H7 (cell line): ENCODE measurements at regions not wholly inside any gene's neighbourhood (a gene's known extent, or its start where the extent isn't known, plus 50 kb on each side); places are given as distances from the start of the nearest gene placed in this dataset.

Experiments
- DNase-seq: peaks from one replicate; pipeline ENCODE4 v3.0.0; 2012
- H3K27me3 ChIP-seq: 2 replicates; pipeline ENCODE4 v1.6.0; 2011; ENCODE audit warnings: mild to moderate bottlenecking, low read length; ENCODE audit not compliant: control insufficient read depth, insufficient read depth
- H3K36me3 ChIP-seq: replicated peaks from 2 replicates; pipeline ENCODE4 v1.5.1; 2011; ENCODE audit warnings: low read length; ENCODE audit not compliant: control insufficient read depth, insufficient read depth
- H3K4me3 ChIP-seq: 2 replicates; pipeline ENCODE4 v1.5.1; 2011; ENCODE audit warnings: low read depth, mild to moderate bottlenecking, control low read depth, low read length, moderate library complexity; ENCODE audit not compliant: insufficient read depth

DNA sequence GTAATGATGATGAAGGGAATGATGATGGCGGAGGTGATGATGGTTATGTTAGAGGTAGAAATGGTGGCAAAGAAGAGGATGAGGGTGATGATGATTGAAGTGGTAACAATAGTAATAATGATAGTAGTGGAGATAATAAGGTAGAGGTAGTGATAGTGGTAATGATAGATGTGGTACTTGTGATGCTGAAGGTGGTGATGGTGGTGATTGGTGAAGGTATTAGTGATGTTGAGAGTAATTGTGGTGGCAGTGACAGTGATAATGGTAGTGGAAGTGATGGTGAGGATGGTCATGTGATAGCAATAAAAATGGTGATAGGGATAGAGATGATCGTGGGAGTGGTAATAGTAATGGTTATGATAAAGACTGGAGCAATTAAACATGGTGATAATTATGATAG is 108.8 kb downstream of the EFNB1 start:
- no peaks in the 10 kb centered on the region; the same call in 1 of the 2 replicates for H3K27me3 ChIP-seq
- H3K36me3 ChIP-seq = no peaks in the 10 kb centered on the region
- DNase-seq = no peak
- no peak overlapping the region for H3K4me3 ChIP-seq

DNA sequence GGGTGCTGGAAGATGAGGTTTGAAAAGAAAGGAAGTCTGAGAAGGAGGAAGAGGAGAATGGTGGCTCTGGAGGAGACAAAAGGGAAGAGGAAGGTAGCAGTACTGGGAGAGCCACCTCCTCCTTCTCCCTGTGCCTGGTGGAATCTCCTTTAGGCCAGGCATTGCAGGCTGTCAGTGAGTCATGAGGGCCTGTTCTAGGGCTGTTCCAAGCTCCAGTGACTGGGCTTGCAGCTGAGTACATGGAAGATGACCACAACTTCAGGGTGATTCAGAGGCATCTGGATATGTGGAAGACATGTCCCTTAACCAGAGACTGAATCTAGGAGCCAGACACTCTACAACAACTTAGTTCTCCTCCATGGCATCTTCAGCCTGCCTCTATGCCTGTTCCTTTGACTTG is 107.8 kb downstream of the EFNB1 start:
- no peak overlapping the region for H3K4me3 ChIP-seq
- H3K27me3 ChIP-seq = no peaks in the 10 kb centered on the region; the same call in 1 of the 2 replicates
- no peaks in the 10 kb centered on the region for H3K36me3 ChIP-seq
- no peak for DNase-seq

DNA sequence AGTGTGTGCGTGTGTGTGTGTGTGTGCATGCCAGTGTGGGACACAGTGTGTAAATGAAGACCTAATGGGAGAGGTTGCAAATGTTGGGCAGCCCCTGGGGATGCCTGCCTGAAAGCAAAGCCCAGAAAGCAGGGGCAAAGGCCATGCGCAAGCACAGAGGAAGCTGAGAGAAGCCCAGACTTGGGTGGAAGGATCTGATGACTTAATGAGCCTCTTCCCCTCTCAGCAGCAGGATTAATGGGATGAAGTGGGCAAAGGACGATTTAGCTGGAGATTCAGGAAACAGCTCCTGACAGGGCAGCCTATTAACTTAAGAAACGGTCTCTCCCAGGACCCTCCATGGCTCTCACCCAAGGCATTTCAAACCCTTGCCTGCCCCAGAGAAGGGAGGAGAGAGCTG is 107.3 kb downstream of the EFNB1 start:
- no peak overlapping the region for H3K4me3 ChIP-seq
- no peak for DNase-seq
- H3K27me3 ChIP-seq = no peaks in the 10 kb centered on the region; the same call in 1 of the 2 replicates
- H3K36me3 ChIP-seq = no peaks in the 10 kb centered on the region

- H3K27me3 ChIP-seq = no peaks in the 10 kb centered on the region; the same call in 1 of the 2 replicates
- no peak for DNase-seq
- H3K4me3 ChIP-seq = no peak overlapping the region
- no peaks in the 10 kb centered on the region for H3K36me3 ChIP-seq
Observed at GRCh38 chrX:68935362-68935761, 106.5 kb downstream of the EFNB1 start.

DNA sequence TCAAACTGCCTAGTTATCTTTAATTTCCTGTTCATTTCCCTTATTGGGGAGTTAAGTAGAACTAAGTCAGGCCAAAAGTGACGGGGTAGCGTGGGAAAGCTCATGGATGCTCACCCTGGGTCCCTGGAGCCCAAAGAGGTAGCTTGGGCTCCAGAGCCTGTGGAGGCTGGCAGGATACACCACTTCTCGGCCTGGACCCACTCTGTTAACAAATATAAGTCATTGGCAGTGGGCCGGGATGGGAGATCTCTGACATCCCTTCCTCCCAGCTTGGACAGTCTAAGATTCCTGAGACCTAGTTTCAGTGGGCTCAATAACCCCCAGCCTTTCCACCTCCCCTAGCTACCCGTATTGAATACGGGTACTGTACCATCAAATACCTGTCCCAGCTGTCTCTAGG is 106.1 kb downstream of the EFNB1 start:
- H3K4me3 ChIP-seq = no peak overlapping the region
- no peaks in the 10 kb centered on the region; the same call in 1 of the 2 replicates for H3K27me3 ChIP-seq
- DNase-seq = no peak
- no peaks in the 10 kb centered on the region for H3K36me3 ChIP-seq

DNA sequence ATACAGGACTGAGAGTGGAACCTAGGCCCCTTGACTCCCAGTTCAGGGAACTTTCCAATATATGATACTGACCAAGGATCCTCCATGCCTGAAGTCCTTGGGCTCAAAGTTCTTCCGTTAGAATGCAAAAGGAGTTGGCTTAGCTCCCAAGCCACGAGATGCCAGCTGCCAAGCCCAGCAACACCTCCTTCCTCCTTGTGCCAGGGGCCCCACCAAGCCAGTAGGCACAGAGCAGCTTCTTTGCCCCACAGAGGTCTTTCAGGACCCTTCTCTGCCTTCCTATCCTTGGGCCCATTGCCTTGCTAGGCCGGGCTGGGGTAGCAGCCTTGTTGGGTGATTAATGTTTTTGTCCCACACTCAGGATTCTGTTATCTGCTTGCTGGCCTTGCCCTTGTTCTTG is 105.6 kb downstream of the EFNB1 start:
- Histone ChIP-seq H3K36me3 (no peaks in the 10 kb centered on the region), H3K4me3 (no peak overlapping the region), H3K27me3 (no peaks in the 10 kb centered on the region; the same call in 1 of the 2 replicates)
- no peak for DNase-seq

- H3K36me3 ChIP-seq = no peaks in the 10 kb centered on the region
- H3K4me3 ChIP-seq = no peak overlapping the region
- no peak for DNase-seq
- H3K27me3 ChIP-seq = no peaks in the 10 kb centered on the region; the same call in 1 of the 2 replicates
Observed at GRCh38 chrX:68932611-68933010, 103.8 kb downstream of the EFNB1 start.

DNA sequence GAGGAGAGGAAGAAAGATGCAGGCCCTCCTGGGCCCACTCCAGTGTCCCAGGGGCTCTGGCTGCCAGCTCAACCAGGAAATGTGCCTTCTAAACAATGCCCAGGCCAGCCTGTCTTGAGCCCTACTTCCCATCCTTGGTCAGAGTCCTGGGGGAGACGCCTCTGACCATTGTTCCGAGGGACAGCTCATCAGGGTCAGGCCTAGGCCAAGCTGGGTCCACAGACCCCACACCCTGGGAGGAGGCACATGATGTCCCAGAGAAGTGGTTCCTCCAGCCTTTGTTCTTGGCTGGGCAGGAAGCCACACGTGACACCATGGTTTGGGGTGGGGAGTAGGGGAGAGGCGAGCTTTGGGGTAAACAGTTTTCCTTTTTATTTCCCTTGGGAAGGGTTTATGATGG is 102.5 kb downstream of the EFNB1 start:
- Histone ChIP-seq H3K4me3 (no peak overlapping the region), H3K36me3 (no peaks in the 10 kb centered on the region), H3K27me3 (no peaks in the 10 kb centered on the region)
- no peak for DNase-seq

- no peaks in the 10 kb centered on the region for H3K27me3 ChIP-seq
- DNase-seq = no peak
- no peaks in the 10 kb centered on the region for H3K36me3 ChIP-seq
- H3K4me3 ChIP-seq = no peak overlapping the region
Observed at GRCh38 chrX:68930542-68931317, 101.9 kb downstream of the EFNB1 start.

GRCh38 chrX:68929332-68930150 is 100.7 kb downstream of the EFNB1 start:
- H3K4me3 ChIP-seq = no peak overlapping the region
- H3K36me3 ChIP-seq = no peaks in the 10 kb centered on the region
- no peaks in the 10 kb centered on the region for H3K27me3 ChIP-seq
- DNase-seq = no peak

- Histone ChIP-seq H3K27me3 (no peaks in the 10 kb centered on the region), H3K36me3 (no peaks in the 10 kb centered on the region), H3K4me3 (no peak overlapping the region)
- no peak for DNase-seq
Observed at GRCh38 chrX:68928401-68928800, 99.6 kb downstream of the EFNB1 start.

DNA sequence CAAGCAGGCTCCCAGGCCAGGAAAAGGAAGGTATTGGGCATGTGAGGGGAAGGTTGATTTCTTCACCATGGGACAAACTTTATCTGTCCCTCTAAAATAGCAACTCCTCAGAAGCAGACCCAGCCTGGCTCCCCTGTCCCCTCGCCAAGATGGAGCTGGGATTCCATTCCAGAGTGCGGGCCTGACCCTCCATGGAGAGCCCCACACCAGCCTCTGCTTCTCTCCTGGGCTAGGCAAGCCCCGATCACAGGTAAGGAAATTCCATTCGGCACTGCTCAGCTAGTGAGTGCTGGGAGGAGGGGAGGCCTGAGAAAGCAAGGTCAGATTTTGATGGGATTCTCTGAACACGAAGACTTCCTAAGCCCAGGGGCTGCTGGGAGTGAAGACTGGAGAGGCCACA is 98.4 kb downstream of the EFNB1 start:
- H3K36me3 ChIP-seq = no peaks in the 10 kb centered on the region
- DNase-seq = no peak
- H3K4me3 ChIP-seq = no peak overlapping the region
- H3K27me3 ChIP-seq = no peaks in the 10 kb centered on the region

GRCh38 chrX:68923147-68923546 is 94.3 kb downstream of the EFNB1 start:
- DNase-seq = no peak
- H3K4me3 ChIP-seq = no peak overlapping the region
- H3K27me3 ChIP-seq = no peaks in the 10 kb centered on the region
- H3K36me3 ChIP-seq = no peaks in the 10 kb centered on the region

- no peak overlapping the region for H3K4me3 ChIP-seq
- DNase-seq = no peak
- no peaks in the 10 kb centered on the region for H3K27me3 ChIP-seq
- H3K36me3 ChIP-seq = no peaks in the 10 kb centered on the region
Observed at GRCh38 chrX:68922013-68922412, 93.2 kb downstream of the EFNB1 start.

- no peaks in the 10 kb centered on the region for H3K36me3 ChIP-seq
- no peak overlapping the region for H3K4me3 ChIP-seq
- no peak for DNase-seq
- no peaks in the 10 kb centered on the region for H3K27me3 ChIP-seq
Observed at GRCh38 chrX:68920561-68920960, 91.7 kb downstream of the EFNB1 start.
